HG02623 (cell line): ENCODE measurements at regions not wholly inside any gene's neighbourhood (a gene's known extent, or its start where the extent isn't known, plus 50 kb on each side); places are given as distances from the start of the nearest gene placed in this dataset.

Experiments used
- ATAC-seq: cut with Tn5 transposase; IDR thresholded peaks from one replicate; pipeline ENCODE4 v1.9.1; 2021; ENCODE audit warnings: moderate library complexity; ENCODE audit not compliant: unreplicated experiment

GRCh38 chr1:172883387-172883791, 167.4 kb downstream of the TNFSF18 start:
- ATAC-seq = no peak

DNA sequence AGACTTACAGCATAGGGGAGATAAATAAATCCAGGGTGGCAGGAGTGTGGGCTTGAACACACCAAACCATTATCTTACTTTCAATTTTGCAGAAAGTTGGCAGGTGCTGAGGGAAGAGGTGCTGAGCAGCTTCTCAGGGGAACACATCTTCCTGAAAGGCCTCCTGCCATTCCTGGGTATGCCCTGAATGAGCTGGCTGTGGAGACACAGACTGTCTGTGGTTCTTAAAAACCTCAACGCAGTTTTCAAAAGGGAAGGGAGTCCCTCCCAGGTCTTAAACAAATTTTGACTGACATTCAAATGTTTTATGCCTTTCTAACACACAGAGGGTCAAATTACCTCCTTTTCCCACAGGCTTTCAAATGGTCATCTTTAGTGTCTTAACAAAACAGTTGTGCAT, 166.9 kb downstream of the TNFSF18 start:
- ATAC-seq = no peak

- no peak for ATAC-seq
Measured at GRCh38 chr1:172885411-172885810, 165.3 kb downstream of the TNFSF18 start.

DNA sequence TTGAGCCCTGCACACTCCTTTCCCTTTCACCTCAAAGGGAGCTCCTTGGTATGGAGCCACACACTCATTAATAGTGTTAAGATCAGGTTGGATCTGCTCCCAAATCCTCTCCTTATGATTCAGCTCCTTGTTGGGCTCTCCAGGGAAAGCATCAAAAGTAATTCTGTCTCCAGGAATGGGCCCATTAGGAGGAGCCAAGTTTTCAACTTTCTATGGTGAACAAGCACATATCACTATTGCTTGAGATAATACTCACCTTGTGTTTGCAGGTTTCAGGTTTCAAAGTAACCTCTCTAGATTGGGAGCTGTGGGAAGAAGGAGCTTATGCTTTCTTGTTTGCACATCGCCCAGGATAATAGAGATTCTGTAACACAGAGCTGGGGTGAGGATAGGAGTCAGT, 164.8 kb downstream of the TNFSF18 start:
- no peak for ATAC-seq

DNA sequence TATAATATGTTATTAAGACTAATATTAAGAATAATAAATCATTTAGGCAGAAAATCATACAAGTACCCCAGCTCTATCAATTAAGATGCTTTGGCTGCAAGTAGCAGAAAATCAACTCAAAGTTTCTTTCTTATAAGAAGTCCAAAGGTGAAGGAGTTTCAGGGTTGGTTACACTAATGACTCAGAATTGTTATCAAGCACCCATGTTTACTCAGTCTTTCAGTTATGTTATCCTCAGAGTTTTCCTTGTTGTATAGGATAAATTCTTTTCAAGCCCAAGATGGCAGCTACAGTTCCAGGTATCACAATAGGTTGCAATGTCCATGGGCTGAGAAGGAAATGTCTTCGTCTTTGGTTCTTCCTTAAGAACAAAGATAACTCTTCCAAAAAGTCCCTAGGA, 163.6 kb downstream of the TNFSF18 start:
- no peak for ATAC-seq

DNA sequence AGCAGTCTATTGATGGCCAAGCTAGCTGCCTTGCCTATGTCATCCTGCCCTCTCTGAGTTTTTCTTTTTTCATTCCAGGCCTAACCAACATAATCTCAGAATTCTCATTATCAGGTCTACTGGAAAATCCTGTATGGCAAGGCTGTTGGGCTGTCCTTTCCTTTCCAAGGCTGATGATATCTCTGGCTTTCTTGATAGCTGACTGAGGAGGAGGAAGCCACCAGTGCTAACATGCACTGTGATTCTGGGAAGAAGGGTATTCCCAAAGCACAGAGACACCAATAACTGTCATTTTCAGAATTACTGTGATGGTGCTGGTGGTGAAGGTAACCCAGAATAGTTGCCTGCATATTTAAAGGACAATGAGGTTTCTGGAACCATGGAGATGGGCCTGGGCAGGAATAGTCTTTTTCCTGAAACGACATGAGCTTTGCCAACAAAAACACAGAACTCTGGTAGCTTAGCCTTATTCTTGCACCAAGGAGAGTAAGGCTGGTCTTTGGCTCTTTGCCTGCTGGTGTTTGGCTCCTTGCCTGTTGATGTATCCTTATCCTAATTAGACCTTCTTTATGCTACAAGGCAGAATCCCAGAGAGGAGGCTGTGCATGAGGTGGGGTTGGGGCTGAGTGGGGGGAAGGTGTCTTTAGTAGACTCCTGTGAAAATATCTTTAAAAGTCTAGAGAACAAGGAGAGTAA, 157.4 kb downstream of the TNFSF18 start:
- ATAC-seq = no peak

DNA sequence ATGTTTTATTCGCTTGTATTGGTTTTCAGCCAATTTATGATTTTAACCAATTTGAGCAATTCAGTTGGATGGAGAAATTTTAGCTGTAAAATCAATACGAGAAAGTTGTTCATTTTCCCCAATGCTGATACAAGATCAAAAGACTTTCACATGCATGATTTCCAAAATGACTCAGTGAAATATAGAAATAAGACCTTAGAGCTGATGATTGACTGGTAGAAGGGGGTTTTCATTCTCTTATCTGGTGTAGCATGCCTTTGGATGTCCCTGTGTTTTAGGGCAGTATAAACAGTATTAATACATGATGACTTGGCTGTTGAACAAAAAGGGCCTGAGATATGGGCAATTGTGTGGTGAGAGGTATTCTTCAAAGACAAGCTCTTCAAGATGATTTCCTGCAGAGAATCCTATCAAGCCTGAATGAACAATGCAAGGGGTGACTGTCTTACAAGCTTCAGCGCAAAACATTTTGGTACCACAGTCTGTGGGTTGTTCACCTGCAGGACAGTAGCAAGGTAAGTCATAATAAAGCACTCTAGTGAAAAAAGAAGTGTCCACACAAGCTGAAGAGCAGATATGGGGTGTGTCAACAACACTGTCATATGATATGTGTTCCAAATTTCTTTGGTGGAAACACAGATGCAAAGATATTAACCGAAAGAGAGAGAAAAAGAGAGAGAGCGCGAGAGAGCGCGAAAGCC, 156.2 kb downstream of the TNFSF18 start:
- no peak for ATAC-seq

- ATAC-seq = peak; percentile 87
Measured at GRCh38 chr1:172895050-172895460, 155.7 kb downstream of the TNFSF18 start.

GRCh38 chr1:172895761-172896160, 155.0 kb downstream of the TNFSF18 start:
- no peak for ATAC-seq

- ATAC-seq = no peak
Measured at GRCh38 chr1:172897738-172898137, 153.0 kb downstream of the TNFSF18 start.

DNA sequence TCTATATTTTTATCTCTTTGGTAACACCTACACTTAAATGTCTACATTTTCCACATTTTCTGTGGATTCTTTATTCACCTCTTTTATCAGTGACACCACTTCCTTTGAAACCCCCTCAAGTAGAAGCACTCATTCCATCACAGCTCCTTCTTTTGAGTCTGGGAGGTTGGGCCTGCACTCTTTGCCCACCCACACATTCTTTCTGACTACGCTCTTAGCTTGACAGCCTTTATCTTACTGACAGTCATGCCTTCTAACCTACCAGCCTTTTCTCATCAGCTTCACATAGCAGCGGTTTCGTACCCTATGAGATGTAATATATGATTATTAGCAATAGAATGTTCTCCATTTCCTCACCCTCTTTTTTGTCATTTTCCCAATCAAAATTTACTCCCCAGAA, 151.9 kb downstream of the TNFSF18 start:
- ATAC-seq = no peak

DNA sequence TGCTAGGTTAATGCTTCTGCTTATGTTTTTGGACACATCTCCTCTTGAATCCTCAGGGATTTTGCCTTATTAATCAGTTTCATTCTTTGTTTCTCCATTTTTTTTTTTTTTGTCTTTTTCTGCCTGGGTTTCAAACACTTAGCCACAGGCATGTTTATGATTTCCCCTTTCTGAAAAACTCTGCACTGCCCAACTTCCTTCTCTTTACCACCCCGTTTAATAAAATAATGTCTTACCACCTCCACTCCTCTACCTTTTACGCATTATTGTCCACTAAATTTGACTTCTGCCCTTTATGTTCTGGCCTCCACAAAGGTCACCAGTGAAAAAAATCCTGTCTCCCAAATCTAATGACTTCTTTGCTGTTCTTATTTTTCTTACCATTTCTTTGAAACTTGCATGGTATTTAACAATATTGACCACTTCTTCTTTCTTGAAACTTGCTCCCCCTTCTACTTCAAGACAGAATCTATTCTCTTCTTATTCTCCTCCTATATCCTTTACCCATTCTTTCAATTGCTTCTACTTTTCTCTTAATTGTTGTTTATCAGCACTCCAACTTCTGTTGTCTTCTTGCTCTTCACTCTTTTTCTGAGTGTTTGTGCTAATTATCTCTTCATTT, 150.3 kb downstream of the TNFSF18 start:
- no peak for ATAC-seq

GRCh38 chr1:172902200-172902599, 148.5 kb downstream of the TNFSF18 start:
- ATAC-seq = no peak

DNA sequence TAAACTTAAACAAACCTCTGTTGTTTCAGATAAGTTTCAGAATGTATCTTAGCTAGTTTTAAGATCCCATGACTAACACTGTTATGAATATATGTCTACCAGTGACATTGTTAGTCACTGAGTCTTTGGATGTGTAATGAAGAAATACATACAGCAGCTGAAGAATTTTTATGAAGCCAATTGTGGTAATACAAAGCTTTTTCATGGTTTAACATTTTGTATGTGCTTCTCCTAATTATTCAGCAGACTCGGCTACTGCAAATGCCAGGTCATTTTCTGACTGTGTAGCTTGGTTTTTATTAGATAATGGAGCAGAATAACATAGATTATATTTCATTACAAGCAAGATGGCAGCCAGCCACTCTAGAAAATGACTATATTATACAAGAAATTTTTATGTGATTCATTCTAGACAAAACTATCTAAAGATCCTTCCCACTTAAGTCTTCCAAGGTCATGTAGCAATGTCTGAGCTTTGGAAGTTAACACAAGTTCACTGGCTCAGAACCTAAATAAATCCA, 147.8 kb downstream of the TNFSF18 start:
- no peak for ATAC-seq

DNA sequence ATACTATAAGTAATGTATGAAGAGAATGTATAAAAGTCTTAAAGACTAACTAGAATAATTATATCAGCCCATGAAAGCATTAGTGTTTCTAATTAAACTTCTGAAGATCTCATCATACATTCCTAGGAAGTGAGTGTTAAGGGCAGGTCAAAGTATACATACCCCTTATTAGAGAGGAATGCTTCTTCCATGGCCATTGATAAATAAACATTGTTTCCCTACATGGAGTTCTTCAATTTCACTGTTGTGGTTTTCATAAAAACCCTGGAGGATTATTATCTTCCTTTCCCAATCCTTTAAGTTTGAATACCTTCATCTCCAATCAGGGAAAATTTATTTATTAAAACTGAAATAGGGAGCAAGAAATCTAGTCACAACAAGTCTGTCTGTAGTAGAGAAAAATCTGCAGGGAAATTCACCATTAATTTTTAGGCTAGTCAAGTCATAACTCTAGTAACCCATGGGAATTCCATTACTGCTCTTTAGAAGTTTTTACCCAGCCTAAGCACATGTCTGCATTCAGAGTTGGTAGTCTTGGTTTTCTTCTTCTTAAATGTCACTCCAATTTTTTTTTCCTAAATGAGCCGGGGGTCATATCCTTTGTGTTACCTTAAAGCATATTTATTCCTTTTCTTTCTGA, 147.0 kb downstream of the TNFSF18 start:
- no peak for ATAC-seq

DNA sequence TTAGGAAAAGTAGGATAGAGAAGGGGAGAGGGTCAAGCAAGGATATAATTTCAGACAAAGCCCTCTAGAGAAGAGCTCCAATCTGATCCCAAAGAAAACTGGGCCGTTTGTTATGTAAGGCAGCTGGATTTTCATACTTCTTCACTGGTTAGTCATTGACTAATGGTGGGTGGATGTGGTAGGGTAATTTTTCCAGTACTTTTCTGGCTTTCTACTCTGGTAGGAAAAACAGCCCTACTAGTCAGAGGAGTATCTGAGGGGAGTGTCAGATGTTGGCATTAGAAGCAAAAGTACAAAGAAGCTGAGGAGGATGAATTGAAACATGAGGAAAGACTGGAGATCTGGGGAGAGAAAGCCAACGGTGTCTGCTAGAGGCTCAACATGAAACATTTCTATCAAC, 145.3 kb downstream of the TNFSF18 start:
- no peak for ATAC-seq

- ATAC-seq = no peak
Measured at GRCh38 chr1:172906778-172907592, 143.8 kb downstream of the TNFSF18 start.

DNA sequence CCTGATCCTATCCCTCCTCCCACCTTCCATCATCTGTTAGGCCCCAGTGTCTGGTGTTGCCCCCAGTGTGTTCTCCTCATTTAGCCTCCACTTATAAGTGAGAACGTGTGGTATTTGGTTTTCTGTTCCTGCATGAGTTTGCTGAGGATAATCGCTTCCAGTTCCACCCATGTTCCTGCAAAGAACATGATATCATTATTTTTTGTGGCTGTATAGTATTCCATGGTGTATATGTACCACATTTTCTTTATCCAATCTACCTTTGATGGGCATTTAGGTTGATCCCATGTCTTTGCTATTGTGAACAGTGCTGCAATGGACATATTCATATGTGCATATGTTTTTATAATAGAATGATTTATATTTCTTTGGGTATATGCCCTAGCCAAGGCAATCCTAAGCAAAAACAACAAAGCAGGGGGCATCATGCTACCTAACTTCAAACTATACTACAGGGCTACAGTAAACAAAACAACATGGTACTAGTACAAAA, 142.9 kb downstream of the TNFSF18 start:
- no peak for ATAC-seq

GRCh38 chr1:172909606-172910326, 141.0 kb downstream of the TNFSF18 start:
- ATAC-seq = no peak

GRCh38 chr1:172912765-172913260, 137.9 kb downstream of the TNFSF18 start:
- no peak for ATAC-seq
